GM12891 (cell line): ENCODE measurements at regions not wholly inside any gene's neighbourhood (a gene's known extent, or its start where the extent isn't known, plus 50 kb on each side); places are given as distances from the start of the nearest gene placed in this dataset.
"Not testable (repeated sequence)": the region's sequence is repeated elsewhere in the genome, so short reads cannot be mapped to it uniquely, and the experiment has no call there.

Experiments
- DNase-seq: peaks from one replicate; pipeline ENCODE4 v3.0.0; 2011; ENCODE audit warnings: low spot score; ENCODE audit not compliant: insufficient read length
- FAIRE-seq: peaks from 2 replicates; lab custom pipeline; 2011; peaks lifted over from hg19 to GRCh38; lab: Jason Lieb, UNC
- PAX5 ChIP-seq: IDR thresholded peaks from 2 replicates; pipeline ENCODE4 v1.6.1; 2011; ENCODE audit warnings: low read length, moderate library complexity, mild to moderate bottlenecking; ENCODE audit not compliant: insufficient read depth, severe bottlenecking
- POLR2A ChIP-seq: IDR thresholded peaks from 2 replicates; pipeline ENCODE4 v1.6.1; 2011; ENCODE audit warnings: low read depth, low read length, control low read depth
- POLR2AphosphoS5 ChIP-seq: IDR thresholded peaks from 2 replicates; pipeline ENCODE4 v1.6.1; 2011; ENCODE audit warnings: low read depth, low read length, control low read depth
- POU2F2 ChIP-seq: IDR thresholded peaks from 2 replicates; pipeline ENCODE4 v1.6.1; 2011; ENCODE audit warnings: low read depth, mild to moderate bottlenecking, control low read depth, low read length, moderate library complexity
- SPI1 ChIP-seq: IDR thresholded peaks from 2 replicates; pipeline ENCODE4 v1.6.1; 2011; ENCODE audit warnings: low read depth, low read length, control low read depth
- TAF1 ChIP-seq: IDR thresholded peaks from 2 replicates; pipeline ENCODE4 v1.6.1; 2011; ENCODE audit warnings: low read depth, low read length, control low read depth

- TF ChIP-seq POLR2A (no peak), POU2F2 (no peak), PAX5 (no peak)
- FAIRE-seq (no peak), DNase-seq (no peak)
Observed at GRCh38 chr15:23750179-23750578, 63.1 kb upstream of the NDN start.

GRCh38 chr15:23750776-23751175 is 63.7 kb upstream of the NDN start:
- FAIRE-seq (no peak), DNase-seq (no peak)
- no peak for TF ChIP-seq POU2F2
- no peak for TF ChIP-seq SPI1
- no peak for TF ChIP-seq PAX5
- no peak for TF ChIP-seq TAF1

- DNase-seq (no peak), FAIRE-seq (no peak)
- TF ChIP-seq TAF1 = no peak
- TF ChIP-seq SPI1 = no peak
- TF ChIP-seq PAX5 = no peak
- no peak for TF ChIP-seq POU2F2
- no peak for TF ChIP-seq POLR2A
- TF ChIP-seq POLR2AphosphoS5 = no peak
Observed at GRCh38 chr15:23753248-23753647, 66.1 kb upstream of the NDN start.

GRCh38 chr15:23758891-23759290 is 71.8 kb upstream of the NDN start:
- no peak for TF ChIP-seq POLR2A
- no peak for TF ChIP-seq SPI1
- no peak for FAIRE-seq
- no peak for DNase-seq

- DNase-seq = no peak
- no peak for FAIRE-seq
- TF ChIP-seq POLR2AphosphoS5 (no peak), TAF1 (no peak), PAX5 (no peak), SPI1 (no peak)
Observed at GRCh38 chr15:23760024-23760423, 72.9 kb upstream of the NDN start.

- FAIRE-seq (no peak), DNase-seq (no peak)
- no peak for TF ChIP-seq PAX5
- TF ChIP-seq POLR2AphosphoS5 = no peak
- TF ChIP-seq POU2F2 = no peak
- no peak for TF ChIP-seq SPI1
- TF ChIP-seq TAF1 = no peak
- no peak for TF ChIP-seq POLR2A
Observed at GRCh38 chr15:23761386-23761785, 74.3 kb upstream of the NDN start.

- no peak for FAIRE-seq
- no peak for TF ChIP-seq POLR2A
- no peak for DNase-seq
Observed at GRCh38 chr15:23762026-23762425, 74.9 kb upstream of the NDN start.

GRCh38 chr15:23763021-23763420 is 75.9 kb upstream of the NDN start:
- FAIRE-seq = no peak
- no peak for TF ChIP-seq PAX5
- TF ChIP-seq POLR2A = no peak
- TF ChIP-seq SPI1 = no peak
- TF ChIP-seq POLR2AphosphoS5 = no peak
- no peak for TF ChIP-seq POU2F2
- no peak for TF ChIP-seq TAF1
- no peak for DNase-seq

GRCh38 chr15:23764306-23764705 is 77.2 kb upstream of the NDN start:
- TF ChIP-seq SPI1 (no peak), POU2F2 (no peak), TAF1 (no peak), POLR2AphosphoS5 (no peak), POLR2A (no peak), PAX5 (no peak)
- DNase-seq = no peak
- FAIRE-seq = no peak

- DNase-seq (no peak), FAIRE-seq (no peak)
- TF ChIP-seq POLR2AphosphoS5 (no peak), TAF1 (no peak), SPI1 (no peak), PAX5 (no peak)
Observed at GRCh38 chr15:23764716-23765115, 77.6 kb upstream of the NDN start.

- not testable (repeated sequence) for DNase-seq, FAIRE-seq
Observed at GRCh38 chr15:23766779-23767178, 79.7 kb upstream of the NDN start.

- DNase-seq = no peak
- no peak for FAIRE-seq
- TF ChIP-seq POLR2A (no peak), PAX5 (no peak), SPI1 (no peak), POLR2AphosphoS5 (no peak), TAF1 (no peak), POU2F2 (no peak)
Observed at GRCh38 chr15:23773093-23773492, 86.0 kb upstream of the NDN start.
